ENCODE measurements at regions not wholly inside any gene's neighbourhood (a gene's known extent, or its start where the extent isn't known, plus 50 kb on each side); places are given as distances from the start of the nearest gene placed in this dataset.

DNA sequence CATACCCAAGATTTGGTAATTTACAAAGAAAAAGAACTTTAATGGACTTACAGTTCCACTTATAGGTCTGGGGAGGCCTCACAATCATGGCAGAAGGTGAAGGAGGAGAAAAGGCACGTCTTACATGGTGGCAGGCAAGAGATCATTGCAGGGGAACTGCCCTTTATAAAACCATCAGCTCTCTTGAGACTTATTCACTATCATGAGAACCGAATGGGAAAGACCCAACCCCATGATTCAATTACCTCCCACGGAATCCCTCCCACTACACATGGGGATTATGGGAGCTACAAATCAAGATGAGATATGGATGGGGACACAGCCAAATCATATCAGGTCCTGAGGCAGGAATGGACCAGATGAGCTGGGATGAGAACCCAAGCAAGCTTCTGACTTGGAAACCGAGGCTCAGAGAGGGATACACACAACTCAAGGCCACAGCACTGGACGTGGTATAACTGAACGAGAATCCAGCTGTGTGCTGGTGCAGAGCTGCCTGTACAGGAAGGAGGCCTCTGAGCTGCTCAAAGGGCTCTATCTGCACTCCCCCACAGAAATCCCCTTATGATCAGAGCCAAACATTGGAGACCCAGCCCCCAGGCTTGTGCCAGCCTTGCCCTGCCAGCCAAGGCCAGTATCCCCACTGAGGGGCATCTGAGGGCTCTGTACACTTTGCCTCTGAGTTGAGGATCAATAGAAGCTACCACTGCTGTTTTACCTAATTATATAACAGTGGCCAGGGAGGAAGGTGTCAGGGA is 137.8 kb downstream of the CEBPB start:
- TF ChIP-seq, protein P1, sequence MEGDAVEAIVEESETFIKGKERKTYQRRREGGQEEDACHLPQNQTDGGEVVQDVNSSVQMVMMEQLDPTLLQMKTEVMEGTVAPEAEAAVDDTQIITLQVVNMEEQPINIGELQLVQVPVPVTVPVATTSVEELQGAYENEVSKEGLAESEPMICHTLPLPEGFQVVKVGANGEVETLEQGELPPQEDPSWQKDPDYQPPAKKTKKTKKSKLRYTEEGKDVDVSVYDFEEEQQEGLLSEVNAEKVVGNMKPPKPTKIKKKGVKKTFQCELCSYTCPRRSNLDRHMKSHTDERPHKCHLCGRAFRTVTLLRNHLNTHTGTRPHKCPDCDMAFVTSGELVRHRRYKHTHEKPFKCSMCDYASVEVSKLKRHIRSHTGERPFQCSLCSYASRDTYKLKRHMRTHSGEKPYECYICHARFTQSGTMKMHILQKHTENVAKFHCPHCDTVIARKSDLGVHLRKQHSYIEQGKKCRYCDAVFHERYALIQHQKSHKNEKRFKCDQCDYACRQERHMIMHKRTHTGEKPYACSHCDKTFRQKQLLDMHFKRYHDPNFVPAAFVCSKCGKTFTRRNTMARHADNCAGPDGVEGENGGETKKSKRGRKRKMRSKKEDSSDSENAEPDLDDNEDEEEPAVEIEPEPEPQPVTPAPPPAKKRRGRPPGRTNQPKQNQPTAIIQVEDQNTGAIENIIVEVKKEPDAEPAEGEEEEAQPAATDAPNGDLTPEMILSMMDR (optimal IDR thresholded peaks at IDR 0.05 in 1 of 3, IDR thresholded peaks at IDR 0.05 in 1 of 3, conservative IDR thresholded peaks at IDR 0.05 in 1 of 3; ENCODE audit: extremely low read depth in 1 of 3, insufficient read depth in 2 of 3, low read length in 3 of 3) = no peak
- TF ChIP-seq EZH2 (IDR thresholded peaks at IDR 0.05; ENCODE audit: low read length) = no peak
- Histone ChIP-seq H4K20me1 (ENCODE audit: control insufficient read depth, extremely low read depth, insufficient read depth, low read length) (no peaks in the 10 kb centered on the region), H3K4me2 (ENCODE audit: control insufficient read depth, extremely low read depth, insufficient read depth, low read depth, low read length) (no peak overlapping the region), H3K4me3 (ENCODE audit: control insufficient read depth in 2 of 3, extremely low read depth in 1 of 3, insufficient read depth in 2 of 3, low read depth in 1 of 3, low read length in 3 of 3) (no peak overlapping the region), H3K9me1 (ENCODE audit: control insufficient read depth, extremely low read depth, insufficient read depth, low read length) (no peaks in the 10 kb centered on the region), H3K27ac (ENCODE audit: control insufficient read depth, insufficient read depth, low read length) (no peak overlapping the region), H3K9ac (ENCODE audit: control insufficient read depth, extremely low read depth, insufficient read depth, low read length) (no peak overlapping the region), H2AFZ (ENCODE audit: control insufficient read depth, low read length) (no peak overlapping the region), H3K4me1 (ENCODE audit: control insufficient read depth, extremely low read depth, insufficient read depth, low read length) (peaks cover 16% of the 10 kb centered on the region), H3K9me3 (ENCODE audit: control insufficient read depth, low read depth, low read length) (no peaks in the 10 kb centered on the region), H3K27me3 (ENCODE audit: control insufficient read depth, extremely low read depth, insufficient read depth, low read length) (no peaks in the 10 kb centered on the region), H3K79me2 (ENCODE audit: control insufficient read depth, insufficient read depth, low read length) (no peaks in the 10 kb centered on the region), H3K36me3 (ENCODE audit: control insufficient read depth in 2 of 2, extremely low read depth in 1 of 2, insufficient read depth in 2 of 2, low read length in 2 of 2) (no peaks in the 10 kb centered on the region)
- FAIRE-seq (no peak), DNase-seq (ENCODE audit: low read depth, low spot score) (no peak)
- dilution Hi-C loops (cut with MboI; ENCODE audit: extremely low pct_ligation_motif_present, low sequenced_read_pairs) = no loop called here

DNA sequence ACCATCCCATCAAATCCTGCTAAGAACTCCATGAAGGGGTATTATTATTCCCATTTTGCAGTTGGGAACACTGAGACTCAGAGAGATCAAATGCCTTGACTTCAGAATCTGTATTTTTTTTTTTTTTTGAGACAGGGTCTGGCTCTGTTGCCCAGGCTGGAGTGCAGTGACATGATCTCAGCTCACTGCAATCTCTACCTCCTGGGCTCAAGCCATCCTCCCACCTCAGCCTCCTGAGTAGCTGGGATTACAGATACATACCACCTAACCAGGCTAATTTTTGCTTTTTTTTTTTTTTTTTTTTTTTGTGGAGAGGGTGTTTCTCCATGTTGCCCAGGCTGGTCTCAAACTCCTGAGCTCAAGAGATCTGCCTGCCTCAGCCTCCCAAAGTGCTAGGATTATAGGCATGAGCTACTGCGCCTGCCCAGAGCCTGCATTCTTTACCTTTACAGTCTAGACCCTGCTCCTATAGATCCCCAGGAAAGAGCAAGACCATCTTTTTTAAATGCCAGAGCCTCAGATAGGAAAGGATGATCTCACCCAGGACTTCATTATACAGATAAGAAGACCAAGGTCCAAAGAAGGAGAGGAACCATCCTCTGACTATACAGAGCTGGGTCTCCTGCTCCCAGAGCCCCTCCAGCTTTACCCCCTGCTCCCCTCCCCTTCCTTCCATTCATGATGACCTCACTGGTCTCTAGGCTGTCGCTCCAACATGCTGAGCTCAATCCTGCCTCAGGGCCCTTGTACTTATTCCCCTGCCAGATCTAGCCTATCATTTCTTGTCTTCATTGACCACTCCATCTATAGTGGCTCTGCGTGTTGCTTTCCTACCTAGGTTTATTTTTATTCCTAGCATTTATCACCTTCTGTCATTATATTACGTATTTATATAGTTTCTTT is 138.6 kb downstream of the CEBPB start:
- TF ChIP-seq, protein P1 (optimal IDR thresholded peaks at IDR 0.05 in 1 of 3, IDR thresholded peaks at IDR 0.05 in 1 of 3, conservative IDR thresholded peaks at IDR 0.05 in 1 of 3; ENCODE audit: extremely low read depth in 1 of 3, insufficient read depth in 2 of 3, low read length in 3 of 3) = no peak
- no peak for TF ChIP-seq EZH2 (IDR thresholded peaks at IDR 0.05; ENCODE audit: low read length)
- FAIRE-seq (no peak), DNase-seq (ENCODE audit: low read depth, low spot score) (no peak)
- dilution Hi-C loops (cut with MboI; ENCODE audit: extremely low pct_ligation_motif_present, low sequenced_read_pairs) = no loop called here
- Histone ChIP-seq H3K27me3 (ENCODE audit: control insufficient read depth, extremely low read depth, insufficient read depth, low read length) (no peaks in the 10 kb centered on the region), H3K4me1 (ENCODE audit: control insufficient read depth, extremely low read depth, insufficient read depth, low read length) (peaks cover 24% of the 10 kb centered on the region), H3K9me1 (ENCODE audit: control insufficient read depth, extremely low read depth, insufficient read depth, low read length) (no peaks in the 10 kb centered on the region), H3K4me2 (ENCODE audit: control insufficient read depth, extremely low read depth, insufficient read depth, low read depth, low read length) (no peak overlapping the region), H3K9ac (ENCODE audit: control insufficient read depth, extremely low read depth, insufficient read depth, low read length) (no peak overlapping the region), H4K20me1 (ENCODE audit: control insufficient read depth, extremely low read depth, insufficient read depth, low read length) (no peaks in the 10 kb centered on the region), H3K36me3 (ENCODE audit: control insufficient read depth in 2 of 2, extremely low read depth in 1 of 2, insufficient read depth in 2 of 2, low read length in 2 of 2) (no peaks in the 10 kb centered on the region), H3K4me3 (ENCODE audit: control insufficient read depth in 2 of 3, extremely low read depth in 1 of 3, insufficient read depth in 2 of 3, low read depth in 1 of 3, low read length in 3 of 3) (no peak overlapping the region), H2AFZ (ENCODE audit: control insufficient read depth, low read length) (no peak overlapping the region), H3K9me3 (ENCODE audit: control insufficient read depth, low read depth, low read length) (no peaks in the 10 kb centered on the region), H3K79me2 (ENCODE audit: control insufficient read depth, insufficient read depth, low read length) (no peaks in the 10 kb centered on the region), H3K27ac (ENCODE audit: control insufficient read depth, insufficient read depth, low read length) (no peak overlapping the region)

All from keratinocyte (primary cell).